ENCODE measurements at regions not wholly inside any gene's neighbourhood (a gene's known extent, or its start where the extent isn't known, plus 50 kb on each side); places are given as distances from the start of the nearest gene placed in this dataset.

DNA sequence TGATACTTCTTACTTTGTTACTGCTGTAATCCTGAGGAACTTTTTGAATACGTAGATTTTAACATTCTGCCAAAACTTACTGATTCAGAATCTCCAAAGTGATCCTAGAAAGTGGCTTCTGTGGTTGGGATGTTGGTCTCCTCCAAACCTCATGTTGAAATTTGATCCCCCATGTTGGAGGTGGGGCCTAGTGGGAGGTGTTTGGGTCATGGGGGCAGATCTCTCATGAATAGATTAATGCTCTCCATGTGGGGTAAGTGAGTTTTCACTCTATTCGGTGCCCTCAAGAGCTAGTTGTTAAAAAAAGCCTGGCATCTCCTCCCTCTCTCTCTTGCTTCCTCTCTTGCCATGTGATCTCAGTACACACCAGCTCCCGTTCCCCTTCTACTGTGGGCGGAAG, 329.9 kb downstream of the HRH4 start:
- Histone ChIP-seq H3K27me3 (no peaks in the 10 kb centered on the region), H3K4me3 (no peak overlapping the region), H3K9me3 (no peaks in the 10 kb centered on the region), H3K36me3 (no peaks in the 10 kb centered on the region), H3K4me1 (peaks cover 0 to 11% (median 7%) of the 10 kb centered on the region in 4 donors), H3K27ac (replicated peaks in 1 of 4) (no peak overlapping the region)
- TF ChIP-seq POLR2AphosphoS5 (IDR thresholded peaks at IDR 0.05) = no peak
- no peak for TF ChIP-seq EP300 (IDR thresholded peaks at IDR 0.05)
- no peak for TF ChIP-seq POLR2A (IDR thresholded peaks at IDR 0.05; ENCODE audit: low read depth)
- TF ChIP-seq, protein P1, sequence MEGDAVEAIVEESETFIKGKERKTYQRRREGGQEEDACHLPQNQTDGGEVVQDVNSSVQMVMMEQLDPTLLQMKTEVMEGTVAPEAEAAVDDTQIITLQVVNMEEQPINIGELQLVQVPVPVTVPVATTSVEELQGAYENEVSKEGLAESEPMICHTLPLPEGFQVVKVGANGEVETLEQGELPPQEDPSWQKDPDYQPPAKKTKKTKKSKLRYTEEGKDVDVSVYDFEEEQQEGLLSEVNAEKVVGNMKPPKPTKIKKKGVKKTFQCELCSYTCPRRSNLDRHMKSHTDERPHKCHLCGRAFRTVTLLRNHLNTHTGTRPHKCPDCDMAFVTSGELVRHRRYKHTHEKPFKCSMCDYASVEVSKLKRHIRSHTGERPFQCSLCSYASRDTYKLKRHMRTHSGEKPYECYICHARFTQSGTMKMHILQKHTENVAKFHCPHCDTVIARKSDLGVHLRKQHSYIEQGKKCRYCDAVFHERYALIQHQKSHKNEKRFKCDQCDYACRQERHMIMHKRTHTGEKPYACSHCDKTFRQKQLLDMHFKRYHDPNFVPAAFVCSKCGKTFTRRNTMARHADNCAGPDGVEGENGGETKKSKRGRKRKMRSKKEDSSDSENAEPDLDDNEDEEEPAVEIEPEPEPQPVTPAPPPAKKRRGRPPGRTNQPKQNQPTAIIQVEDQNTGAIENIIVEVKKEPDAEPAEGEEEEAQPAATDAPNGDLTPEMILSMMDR (IDR thresholded peaks at IDR 0.05) = no peak
- 77% methylated on average over 4 of the region's 4 CpGs for WGBS
- DNase-seq (ENCODE audit: extremely low spot score) = no peak
- intact Hi-C loops (cut with DNase I) = loop anchor here (10.0 kb wide), 1 partner anchor 46 kb away; no protein-coding TSS in a partner anchor

DNA sequence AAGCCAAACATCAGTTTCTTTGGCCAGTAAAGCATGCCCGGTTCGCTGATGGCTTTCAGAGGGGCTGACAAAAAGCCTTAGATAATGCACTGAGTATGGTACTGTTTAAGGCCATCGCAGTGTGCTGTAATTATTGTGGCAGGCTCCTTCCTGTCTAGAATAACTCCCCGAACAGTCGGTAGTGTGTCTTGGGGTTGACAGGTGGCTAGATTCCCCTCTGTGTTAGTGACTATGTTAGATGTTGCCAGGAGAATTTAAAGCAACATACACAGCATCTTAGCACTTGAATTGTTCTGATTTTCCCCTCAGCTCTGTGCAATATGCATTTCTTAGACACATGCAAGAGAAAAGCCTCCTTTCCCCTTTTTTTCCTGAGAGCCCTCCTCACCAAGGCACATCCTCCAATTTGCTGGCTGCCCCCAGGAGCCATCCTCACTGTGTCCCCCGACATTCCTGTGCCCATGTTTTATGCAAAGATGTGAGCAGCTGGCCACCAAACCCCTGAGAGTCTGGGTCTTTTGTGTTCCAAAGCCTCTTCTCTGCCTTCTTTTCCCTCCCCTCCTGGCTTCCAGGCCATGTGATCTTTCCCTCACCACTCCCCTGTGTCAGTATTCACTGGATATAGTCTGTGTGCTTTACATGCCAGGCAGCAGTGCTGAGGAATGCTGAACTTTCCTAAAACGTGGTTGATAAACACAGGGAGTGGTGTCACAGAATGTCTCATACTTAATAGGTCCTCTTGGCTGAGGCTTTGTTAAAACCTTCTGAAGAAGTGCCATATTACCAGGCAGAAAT, 331.5 kb downstream of the HRH4 start:
- H3K27me3 ChIP-seq = no peaks in the 10 kb centered on the region
- intact Hi-C loops (cut with DNase I) = loop anchor here (10.0 kb wide), 1 partner anchor 47 kb away; no protein-coding TSS in a partner anchor
- WGBS = 41% methylated on average over 7 of the region's 7 CpGs
- H3K4me3 ChIP-seq = no peak overlapping the region
- peaks cover 0 to 11% (median 7%) of the 10 kb centered on the region in 4 donors for H3K4me1 ChIP-seq
- TF ChIP-seq EP300 (IDR thresholded peaks at IDR 0.05) (no peak), POLR2A (IDR thresholded peaks at IDR 0.05; ENCODE audit: low read depth) (no peak), POLR2AphosphoS5 (IDR thresholded peaks at IDR 0.05) (no peak)
- TF ChIP-seq, protein P1 (IDR thresholded peaks at IDR 0.05) = no peak
- no peak overlapping the region for H3K27ac ChIP-seq (replicated peaks in 1 of 4)
- no peak for DNase-seq (ENCODE audit: extremely low spot score)
- H3K36me3 ChIP-seq = no peaks in the 10 kb centered on the region
- H3K9me3 ChIP-seq = no peaks in the 10 kb centered on the region

DNA sequence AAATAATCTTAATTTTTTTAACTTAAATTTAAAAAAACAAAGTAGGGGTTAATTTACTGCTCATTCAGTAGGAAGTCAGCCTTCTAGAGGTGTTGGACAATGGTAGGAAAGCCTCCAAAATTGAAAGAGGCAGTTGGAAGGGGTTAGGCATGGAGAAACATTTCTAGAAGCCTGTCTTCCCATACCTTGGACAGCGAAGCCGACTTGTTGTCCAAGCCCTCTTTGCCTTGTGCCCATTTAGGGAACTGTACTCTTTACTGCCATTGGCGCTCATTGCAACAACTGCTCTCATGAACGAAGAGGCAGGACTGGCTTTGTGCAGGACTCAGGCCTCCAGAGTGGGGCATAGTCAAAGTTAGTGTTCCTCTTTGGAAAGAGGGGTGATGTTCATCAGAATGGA, 333.3 kb downstream of the HRH4 start:
- no peak overlapping the region for H3K4me3 ChIP-seq
- H3K4me1 ChIP-seq = peaks cover 0 to 11% (median 7%) of the 10 kb centered on the region in 4 donors
- TF ChIP-seq POLR2A (IDR thresholded peaks at IDR 0.05; ENCODE audit: low read depth) = no peak
- TF ChIP-seq, protein P1 (IDR thresholded peaks at IDR 0.05) = no peak
- TF ChIP-seq EP300 (IDR thresholded peaks at IDR 0.05) = no peak
- TF ChIP-seq POLR2AphosphoS5 (IDR thresholded peaks at IDR 0.05) = no peak
- H3K9me3 ChIP-seq = no peaks in the 10 kb centered on the region
- 97% methylated on average over 4 of the region's 4 CpGs for WGBS
- no peaks in the 10 kb centered on the region for H3K27me3 ChIP-seq
- H3K27ac ChIP-seq (replicated peaks in 1 of 4) = no peak overlapping the region
- no peak for DNase-seq (ENCODE audit: extremely low spot score)
- no peaks in the 10 kb centered on the region for H3K36me3 ChIP-seq
- intact Hi-C loops (cut with DNase I) = loop anchor here (10.0 kb wide), 1 partner anchor 49 kb away; no protein-coding TSS in a partner anchor

DNA sequence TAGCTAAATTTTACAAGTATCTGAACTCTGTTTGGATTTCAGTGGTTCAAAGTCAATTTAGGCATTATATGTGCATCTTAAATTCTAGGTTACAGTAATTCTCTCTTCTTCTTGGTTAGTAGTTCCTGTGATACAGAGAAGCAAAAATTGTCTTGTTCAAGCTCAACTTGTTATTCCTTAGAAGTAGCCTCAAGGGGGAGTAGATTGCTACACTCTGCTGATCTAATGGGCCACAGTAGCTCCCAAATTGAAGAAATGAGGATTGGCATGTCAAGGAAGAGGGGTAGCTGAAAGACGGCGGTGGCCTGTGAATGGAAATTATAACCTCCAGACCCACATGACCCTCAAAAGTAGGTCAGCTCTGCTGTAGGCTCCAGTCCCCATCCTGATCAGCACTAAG, 334.7 kb downstream of the HRH4 start:
- no peak overlapping the region for H3K4me3 ChIP-seq
- 84% methylated on average over 2 of the region's 2 CpGs for WGBS
- peaks cover 0 to 11% (median 7%) of the 10 kb centered on the region in 4 donors for H3K4me1 ChIP-seq
- no peak overlapping the region for H3K27ac ChIP-seq (replicated peaks in 1 of 4)
- DNase-seq (ENCODE audit: extremely low spot score) = no peak
- H3K27me3 ChIP-seq = peaks cover 0 to 6% (median 0%) of the 10 kb centered on the region in 4 donors
- intact Hi-C loops (cut with DNase I) = loop anchor here (10.0 kb wide), 1 partner anchor 50 kb away; no protein-coding TSS in a partner anchor
- H3K9me3 ChIP-seq = no peaks in the 10 kb centered on the region
- no peak for TF ChIP-seq POLR2A (IDR thresholded peaks at IDR 0.05; ENCODE audit: low read depth)
- TF ChIP-seq EP300 (IDR thresholded peaks at IDR 0.05) = no peak
- TF ChIP-seq, protein P1 (IDR thresholded peaks at IDR 0.05) = no peak
- TF ChIP-seq POLR2AphosphoS5 (IDR thresholded peaks at IDR 0.05) = no peak
- H3K36me3 ChIP-seq = no peaks in the 10 kb centered on the region
